Prostate gland (tissue), 2 donors: ENCODE measurements at regions not wholly inside any gene's neighbourhood (a gene's known extent, or its start where the extent isn't known, plus 50 kb on each side); places are given as distances from the start of the nearest gene placed in this dataset.

Experiments used
- CTCF ChIP-seq, 4 experiments: fragments of 200-600 bp in 2 of 4; fragments of 450-650 bp in 2 of 4; sonication (generic) in 2 of 4; IDR thresholded peaks; 1 replicate in 3 of 4; 2 replicates in 1 of 4; pipeline ENCODE4 v1.5.1; 2016 to 2019; ENCODE audit warnings: antibody characterized with exemption in 4 of 4, mild to moderate bottlenecking in 2 of 4, moderate library complexity in 2 of 4
- POLR2A ChIP-seq: fragments of 450-650 bp; IDR thresholded peaks from one replicate; pipeline ENCODE4 v1.6.1; 2016; ENCODE audit warnings: antibody characterized with exemption, mild to moderate bottlenecking
- POLR2AphosphoS5 ChIP-seq: sonication (generic); formaldehyde crosslinking; IDR thresholded peaks from one replicate; pipeline ENCODE4 v1.6.1; 2017; ENCODE audit warnings: antibody characterized with exemption

- TF ChIP-seq CTCF (IDR thresholded peaks at IDR 0.05) (no peak), POLR2AphosphoS5 (no peak), POLR2A (no peak)
Observed at GRCh38 chr4:126087101-126087500, 772.3 kb downstream of the FAT4 start.
